Gastrocnemius medialis (tissue), 4 donors: ENCODE measurements at regions not wholly inside any gene's neighbourhood (a gene's known extent, or its start where the extent isn't known, plus 50 kb on each side); places are given as distances from the start of the nearest gene placed in this dataset.

ENCODE experiments used
- ATAC-seq, 2 donors: fragments of 150-250 bp; one replicate each; pipeline ENCODE4 v1.9.1; 2016
- DNase-seq, 2 donors: peaks; one replicate each; pipeline ENCODE4 v3.0.0-alpha.2; 2019
- H3K27ac ChIP-seq, 4 donors: fragments of 200-600 bp; sonication (generic); 1 replicate in 1 of 4; 2 replicates in 3 of 4; pipeline ENCODE4 v1.5.1; 2016 to 2018; ENCODE audit warnings: mild to moderate bottlenecking in 2 of 4, moderate library complexity in 1 of 4
- H3K27me3 ChIP-seq, 3 donors: fragments of 200-600 bp; sonication (generic) in 2 of 3; 1 replicate in 1 of 3; 2 replicates in 2 of 3; pipeline versions ENCODE4 v1.5.1 to v1.6.0; 2016 to 2019; ENCODE audit warnings: mild to moderate bottlenecking in 1 of 3, moderate library complexity in 1 of 3
- H3K36me3 ChIP-seq, 2 donors: fragments of 200-600 bp; sonication (generic) in 1 of 2; one replicate each; pipeline ENCODE4 v1.5.1; 2017 to 2018
- H3K4me1 ChIP-seq, 2 donors: fragments of 200-600 bp; sonication (generic) in 1 of 2; one replicate each; pipeline ENCODE4 v1.5.1; 2016 to 2017; ENCODE audit warnings: mild to moderate bottlenecking in 2 of 2
- H3K4me3 ChIP-seq, 4 donors: fragments of 200-600 bp; sonication (generic) in 3 of 4; 1 replicate in 1 of 4; 2 replicates in 3 of 4; pipeline ENCODE4 v1.5.1; 2016 to 2019; ENCODE audit warnings: mild to moderate bottlenecking in 2 of 4
- H3K9me3 ChIP-seq, 3 donors: fragments of 200-600 bp; sonication (generic) in 2 of 3; 1 replicate in 1 of 3; 2 replicates in 2 of 3; pipeline ENCODE4 v1.5.1; 2016 to 2019
- CTCF ChIP-seq, 5 experiments: fragments of 450-650 bp in 3 of 5; fragments of 200-600 bp in 2 of 5; sonication (generic) in 2 of 5; IDR thresholded peaks in 4 of 5; conservative IDR thresholded peaks in 1 of 5; 1 replicate in 4 of 5; 2 replicates in 1 of 5; pipeline ENCODE4 v1.5.1; 2016 to 2019; ENCODE audit warnings: antibody characterized with exemption in 5 of 5, mild to moderate bottlenecking in 3 of 5, moderate library complexity in 3 of 5
- POLR2A ChIP-seq, 2 donors: fragments of 450-650 bp; IDR thresholded peaks; one replicate each; pipeline ENCODE4 v1.6.1; 2017; ENCODE audit warnings: antibody characterized with exemption in 2 of 2, mild to moderate bottlenecking in 2 of 2, moderate library complexity in 2 of 2
- in situ Hi-C, 4 donors: fragments of 200-750 bp; cut with MboI; loops; one replicate each; pipeline versions ENCODE4 v1.15.0 to v1.8.0; 2017; ENCODE audit warnings: low sequenced_read_pairs in 4 of 4
- intact Hi-C: fragments of 100-400 bp; cut with DNase I; formaldehyde crosslinking; loops from one replicate; pipeline ENCODE4 v1.15.1; 2023; ENCODE audit warnings: low total_unique reads

DNA sequence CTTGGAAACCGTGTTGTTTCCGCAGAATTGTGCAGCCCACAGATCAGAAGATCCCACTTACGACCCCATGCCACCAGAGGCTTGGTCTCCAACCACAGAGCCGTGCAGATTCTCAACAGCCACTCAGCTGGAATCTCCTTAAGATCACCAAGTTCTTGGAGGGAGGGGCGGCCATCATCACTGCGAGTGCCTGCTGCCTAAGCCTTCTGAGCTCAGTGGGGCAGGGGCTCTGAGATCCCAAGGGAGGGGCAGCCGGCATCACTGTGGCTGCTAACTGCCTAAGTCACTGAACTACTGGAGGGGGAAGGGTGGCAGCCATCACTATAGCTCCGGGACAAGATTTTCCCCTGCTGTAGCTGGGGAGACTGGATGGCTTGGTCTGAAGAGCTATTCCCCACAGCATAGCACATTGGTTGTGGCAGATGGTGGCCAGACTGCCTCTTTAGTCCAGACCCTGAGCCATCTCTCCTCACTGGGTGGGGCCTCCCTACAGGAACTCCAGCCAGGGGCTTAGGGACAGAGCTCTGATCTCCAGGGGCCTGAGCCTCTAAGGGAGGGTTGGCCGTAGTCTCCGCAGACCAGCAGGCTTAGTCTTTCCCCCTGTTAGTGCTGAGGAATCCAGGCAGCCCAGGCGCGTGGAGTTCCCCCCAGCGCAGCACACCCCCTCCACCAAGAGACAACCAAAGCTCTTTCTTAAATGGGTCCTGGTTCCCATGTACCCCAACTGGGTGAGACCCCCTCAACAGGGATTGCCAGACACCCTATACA, 1483.9 kb downstream of the ADGRL3 start:
- no peaks in the 10 kb centered on the region for H3K4me1 ChIP-seq
- no peaks in the 10 kb centered on the region for H3K27me3 ChIP-seq
- no peak for ATAC-seq
- intact Hi-C loops, result no loop called here
- in situ Hi-C loops, result no loop called here
- no peaks in the 10 kb centered on the region for H3K9me3 ChIP-seq
- no peak overlapping the region for H3K27ac ChIP-seq
- no peak overlapping the region for H3K4me3 ChIP-seq
- H3K36me3 ChIP-seq, result no peaks in the 10 kb centered on the region
- no peak for TF ChIP-seq POLR2A (IDR thresholded peaks at IDR 0.05)
- TF ChIP-seq CTCF (IDR thresholded peaks at IDR 0.05 in 4 of 5, conservative IDR thresholded peaks at IDR 0.05 in 1 of 5), result no peak
- DNase-seq, result no peak

DNA sequence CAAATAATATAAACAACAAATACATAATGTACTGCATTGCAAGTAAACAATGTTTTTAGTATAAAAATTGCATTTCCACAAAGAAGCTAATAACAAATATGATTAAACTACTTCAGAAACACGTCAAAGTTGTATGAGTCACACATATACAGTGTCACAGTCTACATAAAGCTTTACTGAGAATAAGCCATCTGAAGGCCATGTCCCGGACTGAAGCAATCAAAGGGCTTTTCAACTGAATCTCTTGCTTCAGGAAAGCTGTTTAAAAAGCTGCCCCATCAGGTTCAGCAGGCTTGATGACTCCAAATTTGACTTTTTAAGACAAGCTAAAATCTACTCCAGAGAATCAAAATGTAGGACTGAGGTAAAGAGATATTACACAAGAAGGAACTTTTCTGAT, 1476.8 kb downstream of the ADGRL3 start:
- TF ChIP-seq POLR2A (IDR thresholded peaks at IDR 0.05) (no peak), CTCF (IDR thresholded peaks at IDR 0.05 in 4 of 5, conservative IDR thresholded peaks at IDR 0.05 in 1 of 5) (no peak)
- ATAC-seq (no peak), DNase-seq (no peak)
- intact Hi-C loops, result no loop called here
- Histone ChIP-seq H3K4me1 (no peaks in the 10 kb centered on the region), H3K27ac (no peak overlapping the region), H3K4me3 (no peak overlapping the region), H3K9me3 (no peaks in the 10 kb centered on the region), H3K27me3 (no peaks in the 10 kb centered on the region), H3K36me3 (no peaks in the 10 kb centered on the region)
- in situ Hi-C loops, result no loop called here

GRCh38 chr4:62670514-62670913, 1470.4 kb downstream of the ADGRL3 start:
- no peaks in the 10 kb centered on the region for H3K36me3 ChIP-seq
- intact Hi-C loops (no loop called here), in situ Hi-C loops (no loop called here)
- no peak for DNase-seq
- no peaks in the 10 kb centered on the region for H3K9me3 ChIP-seq
- peaks cover 5 to 13% of the 10 kb centered on the region in 2 donors for H3K4me1 ChIP-seq
- no peak overlapping the region for H3K27ac ChIP-seq
- TF ChIP-seq CTCF (IDR thresholded peaks at IDR 0.05 in 4 of 5, conservative IDR thresholded peaks at IDR 0.05 in 1 of 5) (no peak), POLR2A (IDR thresholded peaks at IDR 0.05) (no peak)
- no peak overlapping the region for H3K4me3 ChIP-seq
- ATAC-seq, result peak; percentile 90 to 96
- H3K27me3 ChIP-seq, result no peaks in the 10 kb centered on the region

DNA sequence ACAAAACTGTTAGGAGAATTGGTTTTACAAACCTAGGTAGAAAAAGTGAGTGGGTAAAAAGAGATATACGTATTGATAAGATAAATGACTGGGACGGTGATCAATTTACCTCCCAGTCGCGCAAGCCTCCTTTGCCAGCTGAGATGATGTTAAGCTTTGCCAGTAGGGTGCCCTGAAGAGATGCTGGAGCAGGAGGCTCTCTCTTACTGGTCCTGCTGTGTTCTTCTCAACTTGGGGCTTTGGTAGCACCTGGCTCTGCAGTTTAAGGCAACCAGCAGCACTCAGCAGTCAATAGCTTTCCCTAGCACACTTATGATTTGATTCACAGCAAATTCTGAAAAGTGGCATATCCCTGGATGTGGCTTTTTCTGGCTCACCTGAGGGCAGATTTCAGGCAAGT, 1461.7 kb downstream of the ADGRL3 start:
- TF ChIP-seq POLR2A (IDR thresholded peaks at IDR 0.05), result no peak
- no peak for TF ChIP-seq CTCF (IDR thresholded peaks at IDR 0.05 in 4 of 5, conservative IDR thresholded peaks at IDR 0.05 in 1 of 5)
- H3K27ac ChIP-seq, result no peak overlapping the region
- intact Hi-C loops (no loop called here), in situ Hi-C loops (no loop called here)
- H3K4me1 ChIP-seq, result no peaks in the 10 kb centered on the region
- DNase-seq (no peak), ATAC-seq (no peak)
- no peaks in the 10 kb centered on the region for H3K9me3 ChIP-seq
- no peaks in the 10 kb centered on the region for H3K36me3 ChIP-seq
- no peak overlapping the region for H3K4me3 ChIP-seq
- no peaks in the 10 kb centered on the region for H3K27me3 ChIP-seq

- intact Hi-C loops (no loop called here), in situ Hi-C loops (no loop called here)
- Histone ChIP-seq H3K4me3 (no peak overlapping the region), H3K4me1 (no peaks in the 10 kb centered on the region), H3K27ac (no peak overlapping the region), H3K27me3 (no peaks in the 10 kb centered on the region), H3K36me3 (no peaks in the 10 kb centered on the region), H3K9me3 (no peaks in the 10 kb centered on the region)
- ATAC-seq (no peak), DNase-seq (no peak)
- TF ChIP-seq CTCF (IDR thresholded peaks at IDR 0.05 in 4 of 5, conservative IDR thresholded peaks at IDR 0.05 in 1 of 5), result no peak
- TF ChIP-seq POLR2A (IDR thresholded peaks at IDR 0.05), result no peak
Observed at GRCh38 chr4:62656006-62656405, 1455.9 kb downstream of the ADGRL3 start.
